ENCODE measurements at regions not wholly inside any gene's neighbourhood (a gene's known extent, or its start where the extent isn't known, plus 50 kb on each side); places are given as distances from the start of the nearest gene placed in this dataset.
A peak's percentile ranks its signal among the peaks of the same experiment; 100 is the strongest.

GRCh38 chr5:113917997-113918396 is 404.5 kb downstream of the YTHDC2 start:
- no peak for DNase-seq

- no peak for DNase-seq
These were observed 408.8 kb downstream of the YTHDC2 start for GRCh38 chr5:113922343-113922742.

GRCh38 chr5:113935453-113935852 is 422.0 kb downstream of the YTHDC2 start:
- DNase-seq, result no peak

GRCh38 chr5:113937301-113937700 is 423.8 kb downstream of the YTHDC2 start:
- no peak for DNase-seq

GRCh38 chr5:113939988-113940387 is 421.9 kb upstream of the KCNN2 start:
- no peak for DNase-seq

- DNase-seq, result no peak
These were observed 411.7 kb upstream of the KCNN2 start for GRCh38 chr5:113950186-113950585.

GRCh38 chr5:113965225-113965624 is 396.6 kb upstream of the KCNN2 start:
- DNase-seq, result no peak

- DNase-seq, result no peak
These were observed 392.0 kb upstream of the KCNN2 start for GRCh38 chr5:113969901-113970300.

- DNase-seq, result no peak
These were observed 390.4 kb upstream of the KCNN2 start for GRCh38 chr5:113971454-113971853.

- DNase-seq, result no peak
These were observed 386.9 kb upstream of the KCNN2 start for GRCh38 chr5:113974976-113975375.

GRCh38 chr5:113984928-113985327 is 376.9 kb upstream of the KCNN2 start:
- DNase-seq, result no peak

GRCh38 chr5:113985505-113985904 is 376.4 kb upstream of the KCNN2 start:
- DNase-seq, result no peak

GRCh38 chr5:113989278-113989912 is 372.5 kb upstream of the KCNN2 start:
- DNase-seq, result no peak

GRCh38 chr5:113989913-113990305 is 372.0 kb upstream of the KCNN2 start:
- no peak for DNase-seq

GRCh38 chr5:114001076-114001475 is 360.8 kb upstream of the KCNN2 start:
- DNase-seq, result no peak

GRCh38 chr5:114006582-114006981 is 355.3 kb upstream of the KCNN2 start:
- no peak for DNase-seq

- no peak for DNase-seq
These were observed 354.2 kb upstream of the KCNN2 start for GRCh38 chr5:114007678-114008077.

GRCh38 chr5:114010362-114010761 is 351.5 kb upstream of the KCNN2 start:
- DNase-seq, result no peak

- no peak for DNase-seq
These were observed 343.7 kb upstream of the KCNN2 start for GRCh38 chr5:114018186-114018585.

- DNase-seq, result no peak
These were observed 323.1 kb upstream of the KCNN2 start for GRCh38 chr5:114038756-114039155.

GRCh38 chr5:114050087-114050486 is 311.8 kb upstream of the KCNN2 start:
- no peak for DNase-seq

- DNase-seq, result no peak
These were observed 308.5 kb upstream of the KCNN2 start for GRCh38 chr5:114053372-114053771.

- no peak for DNase-seq
These were observed 307.3 kb upstream of the KCNN2 start for GRCh38 chr5:114054594-114054993.

GRCh38 chr5:114055318-114056184 is 306.3 kb upstream of the KCNN2 start:
- DNase-seq, result peak; percentile 1

GRCh38 chr5:114056185-114056538 is 305.7 kb upstream of the KCNN2 start:
- no peak for DNase-seq

All from NCI-H526 treated with DMSO at 0.1 percent for 48 hours (cell line).